ENCODE measurements at regions not wholly inside any gene's neighbourhood (a gene's known extent, or its start where the extent isn't known, plus 50 kb on each side); places are given as distances from the start of the nearest gene placed in this dataset.

DNA sequence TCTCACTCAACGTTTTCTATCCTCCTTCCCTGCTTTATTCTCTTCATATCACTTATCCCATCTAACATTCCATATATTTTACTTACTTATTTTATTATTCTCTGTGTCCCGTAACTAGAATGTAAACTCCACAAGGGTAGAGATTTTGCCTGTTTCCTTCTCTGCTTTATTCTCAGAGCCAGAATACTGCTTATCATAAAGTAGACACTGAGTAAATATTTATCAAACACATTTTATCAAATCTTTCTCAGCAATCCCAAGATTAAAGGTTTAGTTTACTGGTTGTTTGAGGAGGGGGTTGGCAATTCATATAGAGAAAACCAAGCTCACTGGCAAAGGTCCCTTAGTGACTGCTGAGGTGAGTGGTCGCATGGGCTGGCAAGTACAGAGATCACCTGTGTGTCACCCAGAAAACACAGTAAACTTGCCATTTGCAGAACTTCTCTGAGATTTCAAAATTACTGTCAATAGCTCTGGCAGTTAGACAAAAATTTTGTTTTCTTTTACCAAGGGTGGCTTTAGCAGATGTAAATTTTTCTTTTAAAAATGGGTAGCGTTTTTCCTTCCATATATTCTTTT is 662.4 kb downstream of the UTRN start:
- TF ChIP-seq CTCF (IDR thresholded peaks at IDR 0.05) (no peak), EZH2 (IDR thresholded peaks at IDR 0.05; ENCODE audit: borderline replicate concordance, insufficient read depth, low read depth, low read length, poor library complexity, severe bottlenecking) (no peak)
